NCI-H1694 (cell line): ENCODE measurements at regions not wholly inside any gene's neighbourhood (a gene's known extent, or its start where the extent isn't known, plus 50 kb on each side); places are given as distances from the start of the nearest gene placed in this dataset.

ENCODE experiments used
- DNase-seq: peaks from one replicate; lab custom pipeline; 2025; lab: John Stamatoyannopoulos, UW

- DNase-seq: no peak
These were observed 111.2 kb upstream of the TOP3B start for GRCh38 chr22:22093743-22094142.

- no peak for DNase-seq
These were observed 110.4 kb upstream of the TOP3B start for GRCh38 chr22:22092974-22093373.

- no peak for DNase-seq
These were observed 109.5 kb upstream of the TOP3B start for GRCh38 chr22:22092101-22092500.

GRCh38 chr22:22091400-22091878 lies 108.9 kb upstream of the TOP3B start:
- DNase-seq: no peak

- no peak for DNase-seq
These were observed 108.2 kb upstream of the TOP3B start for GRCh38 chr22:22090650-22091399.

GRCh38 chr22:22089459-22090308 lies 107.1 kb upstream of the TOP3B start:
- DNase-seq: no peak

- DNase-seq: no peak
These were observed 106.3 kb upstream of the TOP3B start for GRCh38 chr22:22088658-22089458.

- DNase-seq: no peak
These were observed 105.5 kb upstream of the TOP3B start for GRCh38 chr22:22087854-22088657.

- no peak for DNase-seq
These were observed 104.0 kb upstream of the TOP3B start for GRCh38 chr22:22086501-22087158.

- DNase-seq: no peak
These were observed 103.3 kb upstream of the TOP3B start for GRCh38 chr22:22085702-22086500.

- no peak for DNase-seq
These were observed 101.6 kb upstream of the TOP3B start for GRCh38 chr22:22084089-22084711.

- no peak for DNase-seq
These were observed 100.4 kb upstream of the TOP3B start for GRCh38 chr22:22082960-22083359.

GRCh38 chr22:22082229-22082835 lies 99.7 kb upstream of the TOP3B start:
- DNase-seq: no peak

GRCh38 chr22:22080270-22080669 lies 97.7 kb upstream of the TOP3B start:
- DNase-seq: peak; percentile 85

GRCh38 chr22:22079404-22080148 lies 97.0 kb upstream of the TOP3B start:
- DNase-seq: no peak

GRCh38 chr22:22078329-22078728 lies 95.7 kb upstream of the TOP3B start:
- no peak for DNase-seq

GRCh38 chr22:22076932-22077703 lies 94.5 kb upstream of the TOP3B start:
- peak; percentile 12 for DNase-seq

GRCh38 chr22:22076361-22076760 lies 93.8 kb upstream of the TOP3B start:
- DNase-seq: no peak
